ENCODE measurements at regions not wholly inside any gene's neighbourhood (a gene's known extent, or its start where the extent isn't known, plus 50 kb on each side); places are given as distances from the start of the nearest gene placed in this dataset.

GRCh38 chr15:62897634-62898033, 144.9 kb upstream of the TPM1 start:
- CTCF ChIA-PET: interaction anchor here (0.8 to 3.3 kb wide), 5 partner anchors 10 to 145 kb away, joined by 4 to 24 read pairs (median 5); partner anchors contain the start of gene TPM1

GRCh38 chr15:62899090-62899493, 143.5 kb upstream of the TPM1 start:
- BruUV-seq (replicated peaks): no TSS peak
- Mint-ChIP-seq H3K36me3 (ENCODE audit: insufficient read depth, unreplicated experiment) (peaks cover 36% of the 10 kb centered on the region), H3K27me3 (ENCODE audit: unreplicated experiment) (no peaks in the 10 kb centered on the region), H3K9me3 (ENCODE audit: low read depth, unreplicated experiment) (no peaks in the 10 kb centered on the region), H3K4me3 (ENCODE audit: low read depth, unreplicated experiment) (no peak overlapping the region), H3K4me1 (ENCODE audit: low read depth, unreplicated experiment) (peaks cover 82% of the 10 kb centered on the region), H3K27ac (ENCODE audit: unreplicated experiment) (peak overlapping the region; percentile 97)
- TF ChIP-seq CTCF (IDR thresholded peaks at IDR 0.05; ENCODE audit: unreplicated experiment): no peak
- CTCF ChIA-PET: interaction anchor here (0.6 to 1.0 kb wide), 3 partner anchors 30 to 117 kb away, joined by 3 to 5 read pairs (median 3); no protein-coding TSS in a partner anchor
- DNase-seq: peak; percentile 52
- intact Hi-C loops (cut with micrococcal nuclease; ENCODE audit: unreplicated experiment): loop anchor here (5.0 kb wide), 2 partner anchors 38 to 118 kb away; no protein-coding TSS in a partner anchor

More at GRCh38 chr15:62897634-62898033, 144.9 kb upstream of the TPM1 start:
- no peaks in the 10 kb centered on the region for H3K27me3 Mint-ChIP-seq (ENCODE audit: unreplicated experiment)
- H3K9me3 Mint-ChIP-seq (ENCODE audit: low read depth, unreplicated experiment): peaks cover 3% of the 10 kb centered on the region
- peaks cover 36% of the 10 kb centered on the region for H3K36me3 Mint-ChIP-seq (ENCODE audit: insufficient read depth, unreplicated experiment)
- intact Hi-C loops (cut with micrococcal nuclease; ENCODE audit: unreplicated experiment): loop anchor here (2.0 to 5.0 kb wide), 4 partner anchors 40 to 120 kb away; no protein-coding TSS in a partner anchor
- peak overlapping the region; percentile 97 for H3K27ac Mint-ChIP-seq (ENCODE audit: unreplicated experiment)
- TSS peak; percentile 75 for BruUV-seq (replicated peaks)
- H3K4me3 Mint-ChIP-seq (ENCODE audit: low read depth, unreplicated experiment): peak overlapping the region; percentile 57
- no peak for TF ChIP-seq CTCF (IDR thresholded peaks at IDR 0.05; ENCODE audit: unreplicated experiment)
- no peak for DNase-seq
- peaks cover 75% of the 10 kb centered on the region for H3K4me1 Mint-ChIP-seq (ENCODE audit: low read depth, unreplicated experiment)

GRCh38 chr15:62900071-62900802, 142.3 kb upstream of the TPM1 start:
- CTCF ChIA-PET: no interaction called here
- peak overlapping the region; percentile 97 for H3K27ac Mint-ChIP-seq (ENCODE audit: unreplicated experiment)

GRCh38 chr15:62901087-62901486, 141.5 kb upstream of the TPM1 start:
- BruUV-seq (replicated peaks): no TSS peak
- no peaks in the 10 kb centered on the region for H3K27me3 Mint-ChIP-seq (ENCODE audit: unreplicated experiment)
- intact Hi-C loops (cut with micrococcal nuclease; ENCODE audit: unreplicated experiment): no loop called here

More at GRCh38 chr15:62900071-62900802, 142.3 kb upstream of the TPM1 start:
- Mint-ChIP-seq H3K4me3 (ENCODE audit: low read depth, unreplicated experiment) (no peak overlapping the region), H3K36me3 (ENCODE audit: insufficient read depth, unreplicated experiment) (peaks cover 32% of the 10 kb centered on the region), H3K9me3 (ENCODE audit: low read depth, unreplicated experiment) (no peaks in the 10 kb centered on the region), H3K4me1 (ENCODE audit: low read depth, unreplicated experiment) (peaks cover 75% of the 10 kb centered on the region), H3K27me3 (ENCODE audit: unreplicated experiment) (no peaks in the 10 kb centered on the region)
- no TSS peak for BruUV-seq (replicated peaks)
- intact Hi-C loops (cut with micrococcal nuclease; ENCODE audit: unreplicated experiment): no loop called here
- DNase-seq: no peak
- no peak for TF ChIP-seq CTCF (IDR thresholded peaks at IDR 0.05; ENCODE audit: unreplicated experiment)

More at GRCh38 chr15:62901087-62901486, 141.5 kb upstream of the TPM1 start:
- Mint-ChIP-seq H3K4me1 (ENCODE audit: low read depth, unreplicated experiment) (peaks cover 66% of the 10 kb centered on the region), H3K4me3 (ENCODE audit: low read depth, unreplicated experiment) (no peak overlapping the region), H3K9me3 (ENCODE audit: low read depth, unreplicated experiment) (no peaks in the 10 kb centered on the region), H3K27ac (ENCODE audit: unreplicated experiment) (no peak overlapping the region), H3K36me3 (ENCODE audit: insufficient read depth, unreplicated experiment) (peaks cover 24% of the 10 kb centered on the region)
- no peak for DNase-seq
- no peak for TF ChIP-seq CTCF (IDR thresholded peaks at IDR 0.05; ENCODE audit: unreplicated experiment)
- CTCF ChIA-PET: interaction anchor here (0.7 to 1.2 kb wide), 2 partner anchors 50 to 63 kb away, joined by 3 read pairs; no protein-coding TSS in a partner anchor

All from Calu3 (cell line).